ENCODE measurements at regions not wholly inside any gene's neighbourhood (a gene's known extent, or its start where the extent isn't known, plus 50 kb on each side); places are given as distances from the start of the nearest gene placed in this dataset.
A peak's percentile ranks its signal among the peaks of the same experiment; 100 is the strongest.
"Not testable (repeated sequence)": the region's sequence is repeated elsewhere in the genome, so short reads cannot be mapped to it uniquely, and the experiment has no call there.

DNA sequence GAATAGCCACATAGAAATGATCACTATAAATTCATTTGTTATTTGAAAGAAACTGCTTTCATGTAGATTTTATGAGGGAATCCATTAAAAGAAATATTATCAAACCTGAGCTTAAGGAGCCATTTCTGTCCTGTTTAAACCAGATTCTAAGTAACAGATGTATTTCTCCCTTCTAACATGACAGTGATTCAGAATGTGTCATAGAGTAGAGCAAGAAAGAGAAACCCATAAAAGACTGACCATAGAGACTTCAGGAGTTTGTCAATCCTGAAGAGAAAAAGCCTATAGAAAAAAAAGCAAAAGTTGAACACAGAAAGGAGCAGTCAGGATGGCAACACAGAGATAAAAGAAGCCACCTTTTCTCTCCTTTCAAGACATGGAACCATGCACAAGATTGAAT lies 390.6 kb downstream of the PRIM2 start:
- not testable (repeated sequence) for DNase-seq, ATAC-seq

DNA sequence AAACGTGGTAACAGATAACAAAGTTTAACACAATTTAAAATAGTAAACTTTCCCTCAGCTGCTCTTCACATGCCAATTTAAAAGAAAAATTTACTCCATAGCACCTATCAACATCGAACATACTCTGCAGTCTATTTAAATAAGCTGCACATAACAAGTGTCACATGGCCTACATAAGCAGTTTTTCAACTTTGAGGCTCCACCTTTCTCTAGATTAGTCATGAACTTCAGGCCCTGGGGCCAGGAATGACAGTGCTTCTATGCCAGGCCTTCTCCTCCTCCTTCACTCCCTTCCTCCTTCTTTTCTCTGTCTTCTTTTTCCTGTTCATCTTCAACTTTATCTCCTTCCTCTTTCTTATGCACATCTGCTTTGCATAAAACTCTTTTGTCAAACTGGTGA lies 405.1 kb downstream of the PRIM2 start:
- ATAC-seq, DNase-seq: not testable (repeated sequence)

DNA sequence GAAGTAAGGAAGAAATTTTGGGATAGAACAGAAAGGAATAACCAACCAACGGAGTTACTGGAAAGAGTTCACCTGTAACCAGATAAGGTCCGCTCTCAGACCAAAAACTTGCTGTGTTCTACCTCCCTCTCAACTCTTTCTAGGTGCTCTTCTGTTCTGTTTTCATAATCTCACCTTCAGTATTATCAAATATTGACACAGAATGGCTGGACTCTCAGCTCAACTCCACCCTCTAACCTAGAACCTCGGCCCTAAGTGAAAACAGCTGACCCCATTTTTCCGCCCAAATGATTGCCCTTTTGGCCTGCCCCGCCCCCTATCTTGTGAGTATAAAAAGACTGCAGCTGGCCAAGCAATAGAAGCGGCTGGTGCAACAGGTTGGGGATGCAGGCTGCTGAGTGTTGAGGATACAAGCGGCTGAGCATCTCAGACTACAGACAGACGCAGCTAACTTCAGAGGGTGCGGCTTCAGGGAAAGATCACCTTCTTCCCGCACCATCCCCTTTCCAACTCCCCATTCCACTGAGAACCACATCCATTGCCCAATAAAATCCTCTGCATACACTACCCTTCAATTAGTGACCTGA lies 406.5 kb downstream of the PRIM2 start:
- not testable (repeated sequence) for DNase-seq, ATAC-seq

DNA sequence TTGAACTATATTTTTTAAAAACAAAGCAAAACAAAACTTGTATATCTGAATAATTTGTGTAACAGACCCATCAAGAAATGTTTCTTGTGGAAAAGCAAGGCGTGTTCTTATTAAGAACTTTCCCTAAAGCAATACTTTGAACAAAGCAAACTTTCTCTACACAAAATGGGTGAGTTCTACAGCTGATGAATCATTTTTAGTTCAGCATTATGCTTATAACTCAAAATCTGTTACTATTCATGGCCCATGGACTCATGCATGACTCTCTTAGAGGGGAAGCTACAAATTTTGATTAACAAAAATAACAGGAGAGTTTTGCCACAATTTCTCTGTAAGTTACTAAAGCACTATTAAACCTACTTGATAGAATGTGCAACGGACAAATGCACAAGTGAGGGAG lies 412.0 kb downstream of the PRIM2 start:
- not testable (repeated sequence) for DNase-seq, ATAC-seq

DNA sequence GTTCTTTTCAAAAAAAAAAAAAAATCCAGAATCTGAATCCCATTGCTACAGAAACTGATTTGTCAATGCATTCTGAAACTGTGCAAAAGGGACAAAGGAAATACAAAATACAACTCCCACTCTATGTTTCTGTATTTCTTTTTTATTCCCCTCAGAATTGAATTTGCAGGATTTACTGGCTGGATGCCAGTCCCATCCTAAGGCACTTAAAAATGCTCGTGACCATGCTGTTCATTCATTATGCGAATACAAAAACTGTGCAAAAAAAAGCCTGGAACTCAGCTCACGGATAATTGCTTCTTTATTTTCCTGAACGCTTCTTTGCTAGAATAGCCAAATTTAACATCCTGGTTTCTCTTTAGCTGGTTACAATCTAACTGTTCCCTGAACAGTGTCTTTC lies 413.3 kb downstream of the PRIM2 start:
- DNase-seq, ATAC-seq: not testable (repeated sequence)

DNA sequence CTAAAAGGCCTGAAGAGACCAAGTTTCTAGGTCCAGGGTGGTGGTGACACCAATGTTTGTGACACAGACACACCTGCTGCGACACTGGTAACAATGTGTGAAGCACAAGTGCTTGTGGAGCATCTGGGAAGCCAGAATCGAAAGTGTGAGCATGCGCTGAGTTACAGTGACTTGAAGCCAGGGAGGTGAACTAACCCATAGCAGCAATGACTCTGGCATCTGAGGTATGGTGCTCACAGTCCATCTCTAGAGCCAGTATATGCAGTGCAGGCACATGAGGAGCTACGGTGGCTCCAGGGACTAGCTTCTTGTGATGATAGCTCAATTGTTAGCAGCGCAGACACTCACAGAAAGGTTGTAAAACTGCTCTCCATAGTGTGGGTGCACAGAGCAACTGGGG lies 430.3 kb downstream of the PRIM2 start:
- not testable (repeated sequence) for DNase-seq
- ATAC-seq, result peak; percentile 28

DNA sequence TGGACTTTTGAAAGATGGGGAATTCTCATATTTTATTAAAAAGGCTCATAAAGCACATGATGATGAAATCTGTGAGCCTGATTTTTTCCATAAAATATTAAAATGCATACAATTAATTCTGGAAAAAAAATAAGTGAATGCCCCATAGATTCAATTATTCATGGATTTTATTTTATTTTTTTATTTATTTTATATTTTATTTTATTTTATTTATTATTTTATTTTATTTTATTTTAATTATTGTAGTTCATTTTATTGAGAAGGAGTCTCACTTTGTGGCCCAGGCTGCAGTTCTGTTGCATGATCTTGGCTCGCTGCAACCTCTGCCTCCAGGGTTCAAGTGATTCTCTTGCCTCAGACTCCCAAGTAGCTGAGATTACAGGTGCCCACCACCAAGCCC lies 442.4 kb downstream of the PRIM2 start:
- ATAC-seq, DNase-seq: not testable (repeated sequence)

DNA sequence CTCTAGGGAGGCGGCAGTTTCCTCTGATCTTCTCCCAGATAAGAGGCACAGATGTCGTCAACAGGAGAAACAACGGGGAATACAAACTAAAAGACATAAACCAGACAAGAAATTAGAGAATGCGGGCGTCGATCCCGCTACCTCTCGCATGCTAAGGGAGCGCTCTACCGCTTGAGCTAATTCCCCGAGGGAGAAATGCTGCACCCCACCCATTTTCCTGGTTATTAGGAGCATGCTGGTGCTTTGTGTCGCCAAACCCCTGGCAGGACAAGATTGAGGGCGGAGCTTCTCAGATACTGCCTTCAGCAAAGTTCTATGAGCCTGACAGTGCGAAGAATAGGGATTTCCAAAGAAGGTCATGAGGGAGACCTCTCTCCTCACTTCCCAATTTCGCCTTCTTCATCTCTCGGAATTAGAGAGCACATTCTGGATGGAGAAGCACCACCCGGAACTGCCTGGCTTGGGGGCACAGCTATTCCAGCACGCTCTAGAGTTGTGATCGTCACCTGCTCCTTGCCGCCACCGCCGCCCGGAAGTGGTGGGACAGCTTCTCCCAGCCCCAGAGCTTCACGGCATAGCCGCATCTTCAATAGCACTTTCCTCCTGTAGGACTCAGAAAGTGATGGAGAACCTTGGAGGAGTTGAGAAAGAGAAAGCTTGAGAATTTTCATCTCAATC lies 475.4 kb downstream of the PRIM2 start:
- ATAC-seq, DNase-seq: not testable (repeated sequence)

DNA sequence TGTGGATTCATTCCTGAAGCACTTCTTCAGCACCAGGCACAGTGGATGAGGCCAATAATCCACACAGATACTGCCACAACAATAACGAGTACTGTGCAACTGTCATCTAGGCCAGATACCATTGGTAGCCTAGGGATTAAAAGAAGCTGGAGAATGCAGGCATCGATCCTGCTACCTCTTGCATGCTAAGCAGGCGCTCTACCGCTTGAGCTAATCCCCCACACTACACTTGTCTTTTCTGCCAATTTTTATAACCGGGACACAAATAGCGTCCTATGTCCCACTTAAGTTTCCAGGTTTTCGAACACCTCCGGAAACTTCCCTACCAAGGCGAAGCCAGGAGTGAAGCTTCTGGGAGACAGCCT lies 475.9 kb downstream of the PRIM2 start:
- DNase-seq, result not testable (repeated sequence)

DNA sequence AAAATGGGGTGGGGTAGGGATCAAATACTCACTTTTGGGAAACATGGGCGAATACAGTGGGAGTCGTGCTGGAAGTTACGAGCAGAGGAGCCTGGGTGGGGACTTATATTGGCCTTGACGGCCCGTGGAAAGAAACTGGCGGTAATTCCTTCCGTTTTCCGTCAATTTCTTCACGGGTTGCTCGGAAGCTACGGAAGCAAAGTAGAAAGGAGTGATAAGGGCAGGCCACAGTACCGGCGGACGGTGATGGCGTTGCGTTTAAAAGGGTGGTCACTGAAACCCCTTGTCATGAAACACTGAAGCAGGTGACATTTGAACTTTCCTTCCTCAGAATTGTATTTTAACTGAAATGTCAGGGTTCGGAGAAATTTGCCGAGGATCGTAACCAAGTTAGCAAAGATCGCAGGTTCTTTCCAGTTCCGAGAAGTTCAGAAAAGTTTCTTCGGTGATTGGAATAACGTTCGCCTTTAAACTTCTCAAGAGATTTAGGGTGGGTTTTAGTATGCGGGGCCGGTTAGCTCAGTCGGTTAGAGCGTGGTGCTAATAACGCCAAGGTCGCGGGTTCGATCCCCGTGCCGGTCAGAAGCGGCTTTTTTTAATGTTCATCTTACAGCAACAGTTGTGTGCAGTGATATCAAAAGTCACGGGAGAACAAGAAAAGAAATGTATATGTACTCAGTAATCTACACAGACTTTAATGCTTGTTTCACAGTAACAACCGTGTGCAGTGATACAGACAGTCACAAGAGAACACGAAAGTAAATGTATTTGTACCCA lies 482.5 kb downstream of the PRIM2 start:
- ATAC-seq, result peak; percentile 77

More for the DNA sequence above, 475.9 kb downstream of the PRIM2 start:
- not testable (repeated sequence) for ATAC-seq

DNA sequence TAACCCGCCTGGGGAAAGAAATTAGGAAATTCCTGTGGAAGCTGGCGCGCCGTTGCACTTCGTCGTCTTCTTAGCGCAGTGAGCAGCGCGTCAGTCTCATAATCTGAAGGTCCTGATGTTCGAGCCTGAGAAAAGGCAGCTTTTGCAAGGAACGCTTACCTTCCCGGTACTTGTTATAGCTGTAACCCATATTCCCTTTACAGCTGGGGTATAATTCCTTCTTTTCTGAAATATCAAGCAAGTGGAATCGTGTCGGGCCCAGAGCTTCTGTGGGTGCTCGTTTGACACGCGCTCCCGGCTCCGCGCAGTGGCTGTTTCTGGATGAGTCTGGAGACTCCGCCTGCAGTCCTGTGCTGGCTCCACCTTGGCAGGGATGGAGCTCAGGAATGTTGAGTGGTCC lies 491.2 kb downstream of the PRIM2 start:
- not testable (repeated sequence) for ATAC-seq, DNase-seq

More for the DNA sequence above, 482.5 kb downstream of the PRIM2 start:
- peak; percentile 18 for DNase-seq

DNA sequence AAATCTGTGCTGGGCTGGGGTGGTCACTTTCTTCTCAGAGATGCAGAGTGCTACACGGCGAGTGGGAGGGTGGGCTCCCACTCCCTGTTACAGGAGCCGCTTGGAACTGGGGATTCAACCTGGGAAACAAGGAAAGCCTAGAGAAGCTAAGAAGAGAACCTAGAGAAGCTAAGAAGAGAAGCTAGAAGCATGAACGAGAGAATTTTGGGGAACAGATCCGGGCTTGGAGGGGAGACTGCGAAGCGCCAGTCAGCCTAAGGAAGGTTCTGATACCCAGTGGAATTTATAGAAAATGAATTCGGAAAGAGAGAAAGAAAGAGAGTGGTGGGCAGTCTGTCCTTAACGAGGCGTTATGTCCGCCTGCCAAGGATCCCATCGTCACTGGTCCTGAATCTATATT lies 492.0 kb downstream of the PRIM2 start:
- not testable (repeated sequence) for ATAC-seq, DNase-seq

DNA sequence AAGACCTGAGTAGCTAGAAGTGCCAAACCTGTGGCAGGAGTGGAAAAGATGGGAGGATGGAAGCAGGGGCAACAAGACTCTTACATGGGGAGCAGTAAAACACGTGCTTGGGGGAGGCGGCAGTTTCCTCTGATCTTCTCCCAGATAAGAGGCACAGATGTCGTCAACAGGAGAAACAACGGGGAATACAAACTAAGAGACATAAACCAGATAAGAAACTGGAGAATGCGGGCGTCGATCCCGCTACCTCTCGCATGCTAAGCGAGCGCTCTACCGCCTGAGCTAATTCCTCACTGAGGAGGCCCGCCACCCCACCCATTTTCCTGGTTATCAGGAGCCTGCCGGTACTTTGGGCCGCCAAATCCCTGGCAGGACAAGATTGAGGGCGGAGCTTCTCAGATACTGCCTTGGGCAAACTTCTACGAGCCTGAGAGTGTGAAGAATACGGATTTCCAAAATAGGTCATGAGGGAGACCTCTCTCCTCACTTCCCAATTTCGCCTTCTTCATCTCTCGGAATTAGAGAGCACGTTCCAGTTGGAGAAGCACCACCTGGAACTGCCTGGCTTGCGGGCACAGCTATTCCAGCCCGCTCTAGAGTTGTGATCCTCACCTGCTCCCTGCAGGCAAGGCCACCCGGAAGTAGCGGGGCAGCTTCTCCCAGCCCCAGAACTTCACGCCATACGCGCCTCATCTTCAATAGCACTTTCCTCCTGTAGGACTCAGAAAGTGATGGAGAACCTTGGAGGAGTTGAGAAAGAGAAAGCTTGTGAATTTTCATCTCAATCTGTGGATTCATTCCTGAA lies 496.0 kb downstream of the PRIM2 start:
- ATAC-seq, DNase-seq: not testable (repeated sequence)

DNA sequence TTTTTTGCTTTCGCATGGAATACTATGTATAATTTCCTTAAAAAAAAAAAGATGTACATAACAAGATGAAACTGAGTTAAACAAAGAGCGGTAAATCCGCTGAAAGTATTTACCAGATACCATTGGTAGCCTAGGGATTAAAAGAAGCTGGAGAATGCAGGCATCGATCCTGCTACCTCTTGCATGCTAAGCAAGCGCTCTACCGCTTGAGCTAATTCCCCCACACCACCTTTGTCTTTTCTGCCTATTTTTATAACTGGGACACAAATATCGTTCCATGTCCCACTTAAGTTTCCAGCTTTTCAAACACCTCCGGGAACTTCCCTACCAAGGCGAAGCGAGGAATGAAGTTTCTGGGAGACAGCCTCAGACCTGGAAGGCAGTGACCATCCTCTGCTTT lies 498.4 kb downstream of the PRIM2 start:
- ATAC-seq, result not testable (repeated sequence)

DNA sequence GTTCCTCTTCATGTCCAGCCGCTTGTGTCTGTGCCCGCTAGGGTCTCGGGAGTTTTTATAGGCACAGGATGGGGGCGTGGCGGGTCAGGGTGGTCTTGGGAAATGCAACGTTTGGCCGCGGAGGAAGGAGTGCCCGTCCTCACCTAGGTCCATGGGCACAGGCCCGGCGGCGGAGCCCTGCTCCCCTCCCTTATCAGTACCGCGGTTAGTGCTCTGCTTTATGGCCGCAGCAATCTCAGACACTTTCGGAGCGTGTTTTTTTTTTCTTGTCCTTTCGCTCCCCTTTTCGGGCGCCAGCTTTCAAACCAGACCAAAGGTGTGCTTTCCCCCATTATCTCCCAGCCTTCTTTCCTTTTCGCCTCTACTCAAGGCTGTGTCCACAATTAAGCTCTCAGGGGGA lies 503.9 kb downstream of the PRIM2 start:
- not testable (repeated sequence) for DNase-seq, ATAC-seq

More for the DNA sequence above, 498.4 kb downstream of the PRIM2 start:
- not testable (repeated sequence) for DNase-seq

DNA sequence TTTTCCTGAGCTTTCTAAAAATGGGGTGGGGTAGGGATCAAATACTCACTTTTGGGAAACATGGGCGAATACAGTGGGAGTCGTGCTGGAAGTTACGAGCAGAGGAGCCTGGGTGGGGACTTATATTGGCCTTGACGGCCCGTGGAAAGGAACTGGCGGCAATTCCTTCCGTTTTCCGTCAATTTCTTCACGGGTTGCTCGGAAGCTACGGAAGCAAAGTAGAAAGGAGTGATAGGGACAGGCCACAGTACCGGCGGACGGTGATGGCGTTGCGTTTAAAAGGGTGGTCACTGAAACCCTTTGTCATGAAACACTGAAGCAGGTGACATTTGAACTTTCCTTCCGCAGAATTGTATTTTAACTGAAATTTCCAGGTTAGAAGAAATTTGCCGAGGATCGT lies 505.0 kb downstream of the PRIM2 start:
- not testable (repeated sequence) for ATAC-seq, DNase-seq

DNA sequence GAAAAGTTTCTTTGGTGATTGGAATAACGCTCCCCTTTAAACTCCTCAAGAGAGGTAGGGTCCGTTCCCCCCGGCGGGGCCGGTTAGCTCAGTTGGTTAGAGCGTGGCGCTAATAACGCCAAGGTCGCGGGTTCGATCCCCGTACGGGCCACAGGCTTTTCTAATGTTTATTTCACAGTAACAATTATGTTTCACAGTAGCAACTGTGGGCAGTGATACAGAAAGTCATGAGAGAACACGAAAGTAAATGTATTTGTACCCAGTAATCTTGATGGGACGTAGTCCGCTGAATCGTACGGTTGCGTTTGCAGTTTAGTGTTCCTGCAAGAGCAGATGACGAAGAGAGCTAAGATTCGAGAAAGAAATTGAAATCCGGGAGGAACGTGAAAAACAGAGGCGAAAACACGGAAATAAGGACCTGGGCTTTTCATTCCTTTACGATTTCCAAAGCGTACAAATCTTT lies 505.5 kb downstream of the PRIM2 start:
- no peak for ATAC-seq
- DNase-seq, result no peak

DNA sequence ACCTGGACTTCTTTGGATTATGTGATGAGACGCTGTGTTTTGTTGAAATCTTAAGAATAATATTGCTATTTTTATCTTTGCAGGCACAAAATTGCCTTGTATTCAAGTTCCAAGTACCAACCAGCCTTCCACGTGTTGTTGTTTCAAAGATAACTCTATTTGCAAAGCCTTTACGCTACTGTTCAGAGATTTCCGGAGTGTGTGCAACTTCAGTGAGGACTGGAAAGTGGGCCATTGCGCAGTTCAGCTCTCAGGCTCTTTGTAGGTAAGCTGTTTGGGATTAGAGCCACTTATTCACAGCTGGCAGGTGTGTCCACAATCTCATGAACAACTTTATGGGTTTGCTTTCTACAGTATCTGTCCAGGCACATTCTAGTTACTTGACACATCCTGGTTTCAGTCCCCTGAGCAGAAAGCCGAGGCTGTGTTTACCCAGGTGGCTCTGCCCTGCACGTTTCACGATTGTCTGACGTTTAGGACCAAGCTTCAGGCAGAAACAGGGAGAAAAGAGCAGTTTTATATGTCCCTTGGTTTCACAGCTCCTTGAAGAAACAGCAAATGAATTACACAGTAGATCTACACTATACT lies 520.3 kb downstream of the PRIM2 start:
- not testable (repeated sequence) for ATAC-seq, DNase-seq

DNA sequence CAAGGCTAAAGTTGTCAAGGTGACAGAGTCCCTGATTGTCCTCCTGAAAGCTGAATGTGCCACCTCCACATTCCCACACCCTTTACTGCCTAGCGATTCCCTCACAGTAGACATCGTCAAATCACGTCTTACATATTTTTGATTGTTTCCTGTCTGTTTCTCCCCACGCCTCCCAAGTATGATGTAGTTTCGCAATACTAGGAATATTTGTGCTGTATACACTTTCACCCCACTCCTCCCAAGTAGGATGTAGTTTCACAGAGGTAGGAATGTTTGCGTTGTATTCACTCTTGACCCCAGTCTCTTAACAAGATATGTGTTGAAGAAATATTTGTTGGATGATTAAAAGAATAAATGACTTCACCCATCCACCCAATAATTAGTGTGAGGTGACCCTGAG lies 524.1 kb downstream of the PRIM2 start:
- ATAC-seq, DNase-seq: not testable (repeated sequence)

DNA sequence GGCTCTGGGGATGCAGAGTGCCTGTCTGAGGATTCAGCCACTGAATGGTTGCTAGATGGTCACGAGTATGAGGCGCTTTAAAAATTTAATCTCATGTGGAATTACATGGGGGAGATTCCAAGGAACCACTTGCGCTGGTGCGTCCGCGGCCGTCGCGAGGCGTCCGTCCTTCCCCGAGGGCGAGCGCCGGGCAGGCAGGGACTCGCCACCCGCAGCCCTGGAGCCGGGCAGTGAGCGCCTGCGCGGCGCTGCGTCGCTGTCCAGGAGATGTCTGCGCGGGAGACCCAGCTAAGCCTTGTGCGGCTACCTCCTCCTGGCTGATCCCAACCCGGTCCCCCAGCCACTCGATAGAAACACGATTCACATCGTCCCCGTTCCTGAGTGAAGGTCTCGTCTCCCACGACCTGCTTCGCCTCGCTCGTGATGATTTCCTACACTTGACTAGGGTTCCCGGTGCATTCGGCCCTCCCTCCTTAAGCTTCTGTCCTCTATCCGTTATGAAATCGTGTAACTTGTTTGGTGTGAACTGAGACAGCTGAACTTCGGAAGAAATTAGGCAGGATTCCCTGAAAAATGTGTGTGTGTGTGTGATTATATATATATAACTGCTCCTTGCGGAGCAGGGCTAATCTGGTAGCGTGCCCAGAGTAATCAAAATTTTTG lies 536.4 kb downstream of the PRIM2 start:
- not testable (repeated sequence) for DNase-seq, ATAC-seq
